H1 (cell line): ENCODE measurements at regions not wholly inside any gene's neighbourhood (a gene's known extent, or its start where the extent isn't known, plus 50 kb on each side); places are given as distances from the start of the nearest gene placed in this dataset. TPM values are rescaled to one million over a fixed set of nuclear protein-coding genes. Genes with fewer than 3 reads are reported as not detected.

Source experiments
- small RNA-seq: library from polyadenylated mRNA; stranded (forward); fragments of <200 nt; extraction: miRNeasy Mini kit (QIAGEN cat#:217004); gene quantifications from one replicate; pipeline ENCODE3, GENCODE V24; 2013; ENCODE audit not compliant: insufficient read depth

Small RNA genes lying in the stretch of these regions (small RNA-seq; reads per million reads assigned to genes)
- not detected for gene AC139792.3
